ENCODE measurements at regions not wholly inside any gene's neighbourhood (a gene's known extent, or its start where the extent isn't known, plus 50 kb on each side); places are given as distances from the start of the nearest gene placed in this dataset.

DNA sequence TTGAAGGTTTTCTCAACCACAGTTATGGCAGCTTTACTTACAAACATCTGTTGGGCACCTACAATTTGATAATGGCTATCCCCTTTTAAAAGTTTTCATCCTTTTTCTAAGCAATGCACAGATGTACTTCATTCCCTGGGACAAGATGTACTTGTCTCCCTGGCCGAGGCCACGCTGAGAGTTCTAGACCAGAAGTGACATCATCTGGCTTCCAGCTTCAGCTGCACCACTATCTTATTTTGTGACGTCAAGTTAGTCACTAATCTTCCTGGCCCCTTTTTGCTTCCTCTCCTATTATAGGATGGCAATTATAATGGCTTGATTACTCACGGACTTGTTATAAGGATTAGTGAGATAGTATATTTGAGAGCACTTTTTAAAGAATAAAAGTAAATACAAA lies 386.4 kb downstream of the BCL11A start:
- TF ChIP-seq, protein P1, sequence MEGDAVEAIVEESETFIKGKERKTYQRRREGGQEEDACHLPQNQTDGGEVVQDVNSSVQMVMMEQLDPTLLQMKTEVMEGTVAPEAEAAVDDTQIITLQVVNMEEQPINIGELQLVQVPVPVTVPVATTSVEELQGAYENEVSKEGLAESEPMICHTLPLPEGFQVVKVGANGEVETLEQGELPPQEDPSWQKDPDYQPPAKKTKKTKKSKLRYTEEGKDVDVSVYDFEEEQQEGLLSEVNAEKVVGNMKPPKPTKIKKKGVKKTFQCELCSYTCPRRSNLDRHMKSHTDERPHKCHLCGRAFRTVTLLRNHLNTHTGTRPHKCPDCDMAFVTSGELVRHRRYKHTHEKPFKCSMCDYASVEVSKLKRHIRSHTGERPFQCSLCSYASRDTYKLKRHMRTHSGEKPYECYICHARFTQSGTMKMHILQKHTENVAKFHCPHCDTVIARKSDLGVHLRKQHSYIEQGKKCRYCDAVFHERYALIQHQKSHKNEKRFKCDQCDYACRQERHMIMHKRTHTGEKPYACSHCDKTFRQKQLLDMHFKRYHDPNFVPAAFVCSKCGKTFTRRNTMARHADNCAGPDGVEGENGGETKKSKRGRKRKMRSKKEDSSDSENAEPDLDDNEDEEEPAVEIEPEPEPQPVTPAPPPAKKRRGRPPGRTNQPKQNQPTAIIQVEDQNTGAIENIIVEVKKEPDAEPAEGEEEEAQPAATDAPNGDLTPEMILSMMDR (IDR thresholded peaks at IDR 0.05) = no peak
- no peak for TF ChIP-seq POLR2A (IDR thresholded peaks at IDR 0.05)
